ENCODE measurements at regions not wholly inside any gene's neighbourhood (a gene's known extent, or its start where the extent isn't known, plus 50 kb on each side); places are given as distances from the start of the nearest gene placed in this dataset.

DNA sequence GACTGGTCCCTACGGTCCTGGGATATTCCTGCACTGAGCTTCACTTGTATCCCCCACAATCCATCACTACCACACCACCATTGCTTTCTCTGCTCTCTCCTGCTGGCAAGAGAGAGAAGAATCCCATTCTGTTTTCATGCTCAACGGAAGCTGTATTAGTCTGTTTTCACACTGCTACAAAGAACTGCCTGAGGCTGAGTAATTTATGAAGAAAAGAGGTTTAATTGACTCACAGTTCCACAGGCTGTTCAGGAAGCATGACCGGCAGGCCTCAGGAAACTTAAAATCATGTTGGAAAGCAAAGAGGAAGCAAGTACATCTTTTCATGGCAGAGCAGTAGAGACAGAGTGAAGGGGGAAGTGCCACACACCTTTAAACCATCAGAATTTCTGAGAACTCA lies 260.4 kb upstream of the LYZL1 start:
- no peak for TF ChIP-seq POLR2A (IDR thresholded peaks at IDR 0.05; ENCODE audit: low read depth, low read length)
- DNase-seq (ENCODE audit: insufficient read length, low spot score) (no peak), FAIRE-seq (no peak)

GRCh38 chr10:29030900-29031299 lies 258.0 kb upstream of the LYZL1 start:
- DNase-seq (ENCODE audit: insufficient read length, low spot score) (no peak), FAIRE-seq (no peak)
- no peak for TF ChIP-seq POLR2A (IDR thresholded peaks at IDR 0.05; ENCODE audit: low read depth, low read length)

DNA sequence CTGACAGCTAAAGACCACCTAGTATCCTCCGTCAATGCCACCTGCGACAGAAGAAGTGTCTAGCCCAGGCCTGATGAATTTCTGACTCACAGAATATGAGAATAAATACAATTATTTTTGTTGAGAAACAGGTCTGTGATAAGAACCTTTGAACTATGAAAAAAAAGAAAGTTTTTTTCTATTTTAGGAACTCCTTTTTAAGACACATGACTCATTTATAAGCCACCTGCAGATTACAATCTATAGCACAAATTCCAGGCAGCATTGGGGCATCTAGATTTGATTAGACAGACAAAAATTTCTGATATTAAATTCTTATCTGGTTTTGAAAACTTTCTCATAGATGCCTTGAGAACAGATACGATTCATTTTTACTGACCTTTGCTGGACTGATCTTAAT lies 256.7 kb upstream of the LYZL1 start:
- FAIRE-seq (no peak), DNase-seq (ENCODE audit: insufficient read length, low spot score) (no peak)

DNA sequence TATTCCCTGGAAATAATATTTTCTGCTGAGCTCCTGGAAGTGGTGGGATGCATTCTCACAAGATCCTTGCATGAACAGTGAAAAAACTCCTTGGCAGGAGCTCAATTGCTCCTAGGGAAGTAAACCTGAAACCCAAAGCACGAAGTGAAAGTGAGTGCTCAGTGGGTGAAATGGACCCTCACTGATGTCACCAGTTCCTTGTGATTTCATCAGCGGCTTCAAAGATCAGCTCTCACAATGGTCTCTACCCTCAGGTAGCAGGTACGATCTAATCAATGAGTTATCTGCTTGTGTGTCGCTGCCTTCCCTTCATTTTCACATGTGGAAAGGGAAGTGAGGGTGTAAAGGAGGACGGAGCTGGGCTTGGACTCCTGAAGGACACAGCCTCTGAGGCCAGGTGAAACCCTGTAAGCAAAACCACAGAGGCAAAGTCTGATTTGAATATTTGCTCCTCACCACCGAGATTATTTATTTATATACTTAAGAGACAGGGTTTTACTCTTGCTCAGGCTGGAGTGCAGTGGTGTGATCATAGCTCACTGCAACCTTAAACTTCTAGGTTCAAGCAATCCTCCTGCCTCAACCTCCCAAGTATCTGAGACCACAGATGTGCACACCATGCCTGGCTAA lies 255.4 kb upstream of the LYZL1 start:
- DNase-seq (ENCODE audit: insufficient read length, low spot score) (no peak), FAIRE-seq (no peak)
- no peak for TF ChIP-seq POLR2A (IDR thresholded peaks at IDR 0.05; ENCODE audit: low read depth, low read length)

More for the DNA sequence above, 256.7 kb upstream of the LYZL1 start:
- TF ChIP-seq POLR2A (IDR thresholded peaks at IDR 0.05; ENCODE audit: low read depth, low read length), result no peak

DNA sequence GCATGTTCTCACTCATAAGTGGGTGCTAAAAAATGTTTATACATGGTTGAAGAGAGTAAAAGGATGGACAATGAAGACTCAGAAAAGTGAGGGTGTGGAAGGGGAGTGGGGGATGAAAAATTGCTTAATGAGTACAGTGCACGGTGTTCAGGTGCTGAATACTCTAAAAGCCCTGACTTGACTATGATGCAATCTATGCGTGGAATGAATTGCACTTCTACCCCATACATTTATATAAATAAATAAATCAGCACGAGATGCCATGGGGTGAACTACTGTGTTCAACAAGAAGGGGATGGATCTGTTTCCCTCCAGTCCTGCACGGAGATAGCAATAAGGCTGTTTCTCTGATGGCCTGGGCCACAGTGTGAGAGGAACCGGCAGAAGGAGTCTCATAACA lies 254.3 kb upstream of the LYZL1 start:
- no peak for TF ChIP-seq POLR2A (IDR thresholded peaks at IDR 0.05; ENCODE audit: low read depth, low read length)
- no peak for DNase-seq (ENCODE audit: insufficient read length, low spot score)
- FAIRE-seq, result no peak

DNA sequence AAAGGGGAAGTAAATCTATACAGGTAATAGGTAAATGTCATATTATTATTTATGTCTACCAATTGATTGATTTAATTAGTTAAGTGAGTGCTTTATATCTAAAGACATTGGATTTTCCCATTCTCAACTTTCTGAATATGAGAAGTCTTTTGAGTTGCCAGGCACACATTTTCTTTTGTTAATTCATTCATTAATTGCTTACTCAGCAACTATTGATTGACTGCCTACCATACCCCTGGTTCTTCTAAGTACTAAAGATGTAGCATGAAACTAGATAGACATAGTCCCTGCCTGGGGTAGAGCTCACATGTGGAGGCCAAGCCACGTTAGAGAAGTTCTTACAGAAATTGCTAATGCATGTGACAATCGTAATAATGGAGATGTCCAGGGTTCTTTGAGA lies 253.1 kb upstream of the LYZL1 start:
- DNase-seq (ENCODE audit: insufficient read length, low spot score), result no peak
- TF ChIP-seq POLR2A (IDR thresholded peaks at IDR 0.05; ENCODE audit: low read depth, low read length), result no peak
- FAIRE-seq, result no peak

- no peak for TF ChIP-seq POLR2A (IDR thresholded peaks at IDR 0.05; ENCODE audit: low read depth, low read length)
- no peak for FAIRE-seq
- no peak for DNase-seq (ENCODE audit: insufficient read length, low spot score)
Measured at GRCh38 chr10:29037348-29038113, 251.3 kb upstream of the LYZL1 start.

DNA sequence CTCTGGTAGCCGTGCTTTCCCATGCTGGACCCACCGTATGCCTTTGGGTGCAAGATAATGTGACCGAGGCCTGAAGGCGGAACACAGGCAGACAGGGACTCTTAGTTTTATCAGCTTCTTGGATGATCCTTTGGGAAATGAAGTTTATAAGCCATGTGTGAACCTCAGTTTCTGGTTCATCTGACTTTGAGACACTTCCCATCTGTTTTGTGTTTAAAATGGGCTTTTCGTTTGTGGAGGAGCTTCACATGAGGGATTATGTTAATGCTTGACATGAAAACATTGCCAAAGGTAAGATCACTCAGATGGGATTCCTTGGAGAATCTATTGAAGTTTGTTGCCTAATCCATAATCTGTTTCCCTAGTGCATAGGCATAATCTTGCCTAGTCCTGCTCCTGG lies 249.8 kb upstream of the LYZL1 start:
- FAIRE-seq (no peak), DNase-seq (ENCODE audit: insufficient read length, low spot score) (no peak)
- no peak for TF ChIP-seq POLR2A (IDR thresholded peaks at IDR 0.05; ENCODE audit: low read depth, low read length)

DNA sequence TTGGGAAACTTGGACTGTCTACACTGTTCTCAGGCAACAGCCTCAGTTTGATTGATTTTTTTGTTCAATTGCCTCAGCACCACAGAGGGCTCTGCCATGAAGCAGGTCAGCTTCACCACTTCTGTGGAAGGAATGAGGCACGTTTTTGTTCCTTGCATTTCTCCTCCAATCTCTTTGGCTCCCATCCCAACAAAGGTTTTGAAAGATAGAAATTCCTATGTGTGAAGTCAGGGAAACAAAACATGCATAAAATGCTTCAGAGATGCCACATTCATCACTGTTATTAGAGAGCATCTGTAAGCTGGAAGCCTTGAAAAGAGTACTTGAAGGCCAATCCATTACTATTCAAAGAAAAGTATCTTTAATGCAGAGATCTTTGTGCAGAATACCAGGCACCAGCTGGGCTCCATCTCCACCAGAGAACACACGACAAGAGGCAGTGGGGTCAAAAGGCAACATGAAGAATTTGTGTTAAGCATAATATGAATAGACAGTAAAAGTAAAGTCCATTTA lies 249.1 kb upstream of the LYZL1 start:
- DNase-seq (ENCODE audit: insufficient read length, low spot score), result no peak
- FAIRE-seq, result no peak

GRCh38 chr10:29041616-29042015 lies 247.3 kb upstream of the LYZL1 start:
- no peak for TF ChIP-seq POLR2A (IDR thresholded peaks at IDR 0.05; ENCODE audit: low read depth, low read length)
- FAIRE-seq (no peak), DNase-seq (ENCODE audit: insufficient read length, low spot score) (no peak)

More for the DNA sequence above, 249.1 kb upstream of the LYZL1 start:
- TF ChIP-seq POLR2A (IDR thresholded peaks at IDR 0.05; ENCODE audit: low read depth, low read length), result no peak

DNA sequence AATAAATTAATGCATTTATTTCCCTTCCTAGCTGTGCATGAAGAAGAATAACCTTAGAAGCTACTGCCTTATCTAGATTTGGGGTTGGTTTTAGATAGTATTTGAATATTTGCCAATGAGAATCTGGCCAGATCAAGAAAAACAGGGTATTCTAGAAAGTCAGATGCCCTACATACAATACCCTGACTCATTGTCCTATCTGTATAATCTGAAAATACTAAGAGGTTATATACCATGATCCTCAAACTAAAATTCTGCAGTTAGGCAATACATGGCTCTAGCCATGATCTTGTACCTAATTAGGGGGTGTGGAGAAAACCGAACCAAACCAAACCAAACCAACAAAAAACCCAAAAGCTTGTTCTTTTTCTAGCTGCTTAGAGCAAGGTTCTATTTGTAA lies 240.4 kb upstream of the LYZL1 start:
- TF ChIP-seq POLR2A (IDR thresholded peaks at IDR 0.05; ENCODE audit: low read depth, low read length), result no peak
- DNase-seq (ENCODE audit: insufficient read length, low spot score) (no peak), FAIRE-seq (no peak)

DNA sequence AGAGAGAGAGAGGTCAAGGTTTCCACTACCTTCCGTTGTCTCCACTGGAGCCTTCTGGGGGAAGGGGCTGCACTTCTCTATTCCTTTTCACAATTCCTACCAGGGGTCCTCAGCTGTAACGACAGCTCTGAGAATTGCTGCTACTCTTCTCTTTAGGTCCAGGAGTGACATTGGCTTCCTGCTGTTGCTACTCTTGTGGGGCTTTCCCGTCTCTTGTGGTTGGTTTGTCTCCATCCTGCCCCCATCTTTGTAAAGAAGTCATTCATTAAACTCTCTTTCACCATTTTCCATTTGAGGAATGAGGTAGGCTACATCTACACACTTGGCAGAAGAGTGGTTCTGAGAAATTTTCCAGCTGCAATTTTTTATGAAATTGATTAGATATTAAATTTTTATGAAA lies 238.8 kb upstream of the LYZL1 start:
- TF ChIP-seq POLR2A (IDR thresholded peaks at IDR 0.05; ENCODE audit: low read depth, low read length), result no peak
- DNase-seq (ENCODE audit: insufficient read length, low spot score) (no peak), FAIRE-seq (no peak)

- no peak for TF ChIP-seq POLR2A (IDR thresholded peaks at IDR 0.05; ENCODE audit: low read depth, low read length)
- no peak for FAIRE-seq
- DNase-seq (ENCODE audit: insufficient read length, low spot score), result no peak
Measured at GRCh38 chr10:29055101-29055500, 233.8 kb upstream of the LYZL1 start.

GRCh38 chr10:29056729-29057128 lies 232.1 kb upstream of the LYZL1 start:
- TF ChIP-seq POLR2A (IDR thresholded peaks at IDR 0.05; ENCODE audit: low read depth, low read length), result no peak
- DNase-seq (ENCODE audit: insufficient read length, low spot score) (no peak), FAIRE-seq (no peak)

DNA sequence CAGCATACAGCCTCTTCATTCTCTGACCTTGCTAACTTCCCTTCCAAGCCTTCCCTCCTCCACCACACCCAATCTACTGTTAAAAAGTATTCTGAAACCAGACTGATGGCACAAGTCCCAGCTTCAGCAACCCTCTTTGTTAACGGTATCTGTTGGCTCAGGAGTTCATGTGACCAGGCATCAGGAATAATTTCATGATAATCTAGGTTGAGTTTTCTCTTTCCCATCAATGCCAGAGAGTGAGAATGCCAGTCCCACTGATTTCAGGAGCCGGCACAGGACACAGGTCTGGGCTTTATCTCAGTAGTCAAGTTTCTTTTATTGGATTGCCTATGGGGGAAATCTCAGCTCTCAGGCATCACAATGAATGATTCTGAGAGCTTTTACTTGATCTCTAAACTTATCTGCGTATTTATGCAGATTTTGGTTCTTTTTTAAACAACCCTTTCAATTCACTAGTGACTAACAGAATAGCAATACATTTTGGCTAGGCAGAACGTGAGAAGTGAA lies 231.0 kb upstream of the LYZL1 start:
- FAIRE-seq (no peak), DNase-seq (ENCODE audit: insufficient read length, low spot score) (no peak)
- TF ChIP-seq POLR2A (IDR thresholded peaks at IDR 0.05; ENCODE audit: low read depth, low read length), result no peak

Data from H54 (cell line).